ENCODE measurements at regions not wholly inside any gene's neighbourhood (a gene's known extent, or its start where the extent isn't known, plus 50 kb on each side); places are given as distances from the start of the nearest gene placed in this dataset.
"Not testable (repeated sequence)": the region's sequence is repeated elsewhere in the genome, so short reads cannot be mapped to it uniquely, and the experiment has no call there.

GRCh38 chrX:150092549-150092948 lies 154.3 kb upstream of the EOLA2 start:
- TF ChIP-seq CTCF (IDR thresholded peaks at IDR 0.05; ENCODE audit: low read depth, low read length, missing control alignments): no peak
- H3K4me3 ChIP-seq (ENCODE audit: low read depth, low read length): no peak overlapping the region
- in situ Hi-C loops (cut with HindIII; ENCODE audit: low sequenced_read_pairs): no loop called here
- DNase-seq (ENCODE audit: low read depth): no peak

GRCh38 chrX:150094375-150094774 lies 156.1 kb upstream of the EOLA2 start:
- in situ Hi-C loops (cut with HindIII; ENCODE audit: low sequenced_read_pairs): no loop called here
- no peak overlapping the region for H3K4me3 ChIP-seq (ENCODE audit: low read depth, low read length)
- TF ChIP-seq CTCF (IDR thresholded peaks at IDR 0.05; ENCODE audit: low read depth, low read length, missing control alignments): no peak
- no peak for DNase-seq (ENCODE audit: low read depth)

DNA sequence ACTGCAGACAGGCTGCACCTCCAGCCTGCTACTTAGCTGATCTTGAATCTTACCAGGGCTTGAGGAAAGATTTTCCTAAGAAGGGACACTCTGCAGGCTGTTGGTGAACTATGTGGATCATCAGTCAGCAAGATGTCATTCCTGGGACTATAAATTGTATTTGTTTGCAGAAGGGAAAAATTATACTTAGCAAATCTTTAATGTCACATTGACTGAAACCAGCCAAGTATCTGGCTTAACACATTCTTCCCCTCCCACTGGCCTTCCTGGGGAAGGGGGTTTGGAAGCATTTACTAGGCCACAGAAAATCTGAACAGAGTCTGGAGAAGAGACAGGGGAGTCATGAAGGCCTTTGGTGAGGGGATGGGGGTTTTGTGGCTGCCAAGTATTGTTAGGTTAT lies 156.7 kb upstream of the EOLA2 start:
- TF ChIP-seq CTCF (IDR thresholded peaks at IDR 0.05; ENCODE audit: low read depth, low read length, missing control alignments): no peak
- in situ Hi-C loops (cut with HindIII; ENCODE audit: low sequenced_read_pairs): no loop called here
- no peak overlapping the region for H3K4me3 ChIP-seq (ENCODE audit: low read depth, low read length)
- DNase-seq (ENCODE audit: low read depth): no peak

DNA sequence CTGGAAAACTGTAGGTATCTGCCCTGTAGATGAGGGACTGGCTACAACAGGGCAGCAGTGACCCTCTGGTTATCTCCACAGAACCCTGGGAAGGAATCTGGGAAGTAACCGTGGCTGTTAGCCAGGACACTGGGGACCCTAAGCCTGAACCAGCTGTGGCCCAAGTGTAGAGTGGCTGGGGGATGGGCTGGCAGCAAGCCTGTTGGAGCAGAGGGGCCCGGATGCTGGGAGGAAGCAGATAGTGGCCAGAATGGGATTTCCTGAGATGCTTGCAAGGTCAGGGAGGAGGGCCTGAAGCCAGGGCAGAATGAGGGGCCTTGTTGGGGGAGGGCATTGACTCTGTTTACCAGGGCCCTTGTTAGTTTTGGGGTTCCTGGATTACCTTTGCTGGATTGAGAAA lies 161.0 kb upstream of the EOLA2 start:
- TF ChIP-seq CTCF (IDR thresholded peaks at IDR 0.05; ENCODE audit: low read depth, low read length, missing control alignments): no peak
- no peak for DNase-seq (ENCODE audit: low read depth)
- no peak overlapping the region for H3K4me3 ChIP-seq (ENCODE audit: low read depth, low read length)
- in situ Hi-C loops (cut with HindIII; ENCODE audit: low sequenced_read_pairs): no loop called here

GRCh38 chrX:150100261-150100660 lies 162.0 kb upstream of the EOLA2 start:
- no peak for DNase-seq (ENCODE audit: low read depth)
- no peak overlapping the region for H3K4me3 ChIP-seq (ENCODE audit: low read depth, low read length)
- in situ Hi-C loops (cut with HindIII; ENCODE audit: low sequenced_read_pairs): no loop called here
- no peak for TF ChIP-seq CTCF (IDR thresholded peaks at IDR 0.05; ENCODE audit: low read depth, low read length, missing control alignments)

DNA sequence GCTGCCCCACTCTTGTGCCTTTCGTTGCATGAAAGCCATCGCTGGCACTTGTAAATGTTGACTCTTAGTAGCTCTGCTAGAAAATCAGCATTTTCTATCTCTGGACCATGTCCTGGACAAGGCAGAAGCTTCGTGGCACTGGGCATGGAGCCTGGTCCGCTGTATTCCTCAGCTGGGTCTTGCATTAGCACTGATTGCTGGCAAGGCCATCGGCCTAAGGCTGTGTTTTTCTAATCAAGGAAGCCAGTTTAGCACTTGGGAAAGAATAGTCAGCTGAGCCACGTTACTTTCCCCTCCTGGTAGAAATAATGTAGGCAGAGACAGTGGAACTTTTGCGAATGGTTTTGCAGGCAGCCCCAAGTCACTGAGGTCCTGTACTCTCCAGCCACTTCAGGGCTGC lies 180.2 kb upstream of the EOLA2 start:
- H3K4me3 ChIP-seq (ENCODE audit: low read depth, low read length): no peak overlapping the region
- no peak for DNase-seq (ENCODE audit: low read depth)
- in situ Hi-C loops (cut with HindIII; ENCODE audit: low sequenced_read_pairs): no loop called here
- no peak for TF ChIP-seq CTCF (IDR thresholded peaks at IDR 0.05; ENCODE audit: low read depth, low read length, missing control alignments)

DNA sequence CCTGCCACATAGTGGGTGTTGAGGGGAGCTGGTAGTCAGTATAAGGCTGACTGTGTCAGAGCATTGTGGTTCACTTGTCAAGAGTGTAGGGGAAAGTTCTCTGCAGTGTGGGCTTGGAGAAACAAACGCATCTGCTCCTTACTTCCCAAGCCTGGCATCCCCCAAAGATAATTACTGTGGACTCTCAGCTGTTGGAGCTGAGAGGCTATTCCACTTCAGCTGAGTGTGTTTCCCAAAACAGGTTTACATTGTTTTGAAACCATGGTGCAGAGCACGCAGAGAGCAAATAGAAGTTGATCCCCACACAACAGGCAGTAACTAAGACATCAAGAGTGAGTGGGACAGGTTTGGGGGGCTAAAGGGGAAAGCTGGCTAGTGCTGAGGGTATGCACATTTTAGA lies 181.0 kb upstream of the EOLA2 start:
- in situ Hi-C loops (cut with HindIII; ENCODE audit: low sequenced_read_pairs): no loop called here
- no peak for TF ChIP-seq CTCF (IDR thresholded peaks at IDR 0.05; ENCODE audit: low read depth, low read length, missing control alignments)
- DNase-seq (ENCODE audit: low read depth): no peak
- H3K4me3 ChIP-seq (ENCODE audit: low read depth, low read length): no peak overlapping the region

DNA sequence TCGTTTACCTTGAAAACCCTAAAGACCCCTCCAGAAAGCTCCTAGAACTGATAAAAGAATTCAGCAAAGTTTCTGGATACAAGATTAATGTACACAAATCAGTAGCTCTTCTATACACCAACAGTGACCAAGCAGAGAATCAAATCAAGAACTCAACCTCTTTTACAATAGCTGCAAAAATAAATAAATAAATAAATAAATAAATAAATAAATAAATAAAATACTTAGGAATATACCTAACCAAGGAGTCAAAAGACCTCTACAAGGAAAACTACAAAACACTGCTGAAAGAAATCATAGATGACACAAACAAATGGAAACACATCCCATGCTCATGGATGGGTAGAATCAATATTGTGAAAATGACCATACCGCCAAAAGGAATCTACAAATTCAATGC lies 186.8 kb upstream of the EOLA2 start:
- in situ Hi-C loops (cut with HindIII; ENCODE audit: low sequenced_read_pairs); DNase-seq (ENCODE audit: low read depth); H3K4me3 ChIP-seq (ENCODE audit: low read depth, low read length): not testable (repeated sequence)

Data from astrocyte of the cerebellum (primary cell).